Liver (tissue), 8 donors: ENCODE measurements at regions not wholly inside any gene's neighbourhood (a gene's known extent, or its start where the extent isn't known, plus 50 kb on each side); places are given as distances from the start of the nearest gene placed in this dataset.

ENCODE experiments used
- DNase-seq: peaks from one replicate; pipeline ENCODE4 v3.0.0-alpha.2; 2017; ENCODE audit warnings: low spot score
- H3K27ac ChIP-seq, 2 donors: one replicate each; pipeline ENCODE4 v1.7.0; 2013; ENCODE audit warnings: inconsistent platforms in 2 of 2, low read length in 2 of 2, control low read depth in 1 of 2, low read depth in 1 of 2, mild to moderate bottlenecking in 1 of 2
- H3K27me3 ChIP-seq, 4 donors: one replicate each; pipeline versions ENCODE4 v1.6.1 to v1.7.0; 2013; ENCODE audit warnings: low read length in 3 of 4, inconsistent platforms in 1 of 4, mild to moderate bottlenecking in 1 of 4, moderate library complexity in 1 of 4; ENCODE audit not compliant: control insufficient read depth in 4 of 4, insufficient read depth in 4 of 4
- H3K36me3 ChIP-seq, 4 donors: one replicate each; pipeline versions ENCODE4 v1.6.1 to v1.7.0; 2013; ENCODE audit warnings: low read length in 3 of 4, mild to moderate bottlenecking in 3 of 4, low read depth in 1 of 4, moderate library complexity in 1 of 4; ENCODE audit not compliant: control insufficient read depth in 4 of 4, insufficient read depth in 3 of 4
- H3K4me1 ChIP-seq, 4 donors: one replicate each; pipeline versions ENCODE4 v1.6.1 to v1.7.0; 2013; ENCODE audit warnings: low read length in 3 of 4, mild to moderate bottlenecking in 3 of 4, moderate library complexity in 1 of 4; ENCODE audit not compliant: control insufficient read depth in 4 of 4, insufficient read depth in 4 of 4
- H3K4me3 ChIP-seq, 3 donors: one replicate each; pipeline versions ENCODE4 v1.6.1 to v1.7.0; 2013; ENCODE audit warnings: low read length in 3 of 3, control low read depth in 1 of 3, low read depth in 1 of 3, mild to moderate bottlenecking in 1 of 3
- H3K9ac ChIP-seq, 2 donors: one replicate each; pipeline ENCODE4 v1.7.0; 2013; ENCODE audit warnings: low read length in 2 of 2, mild to moderate bottlenecking in 2 of 2, moderate library complexity in 2 of 2, control low read depth in 1 of 2, low read depth in 1 of 2
- H3K9me3 ChIP-seq, 4 donors: one replicate each; pipeline versions ENCODE4 v1.6.1 to v1.7.0; 2013; ENCODE audit warnings: low read length in 3 of 4; ENCODE audit not compliant: control insufficient read depth in 4 of 4
- CTCF ChIP-seq: fragments of 150-350 bp; IDR thresholded peaks from 2 replicates; pipeline ENCODE4 v1.5.1; 2017; ENCODE audit warnings: improper control_type of control experiment, low read depth, low read length; ENCODE audit not compliant: missing input control
- EGR1 ChIP-seq, 2 donors: IDR thresholded peaks; 2 replicates each; pipeline ENCODE4 v1.6.1; 2016 to 2018; ENCODE audit warnings: antibody characterized with exemption in 2 of 2, low read depth in 2 of 2
- FOXA1 ChIP-seq: IDR thresholded peaks from 2 replicates; pipeline ENCODE4 v1.6.1; 2016; ENCODE audit warnings: antibody characterized with exemption
- FOXA2 ChIP-seq: IDR thresholded peaks from 2 replicates; pipeline ENCODE4 v1.6.1; 2016; ENCODE audit warnings: antibody characterized with exemption
- GABPA ChIP-seq, 2 donors: IDR thresholded peaks in 1 of 2; conservative IDR thresholded peaks in 1 of 2; 2 replicates each; pipeline ENCODE4 v1.6.1; 2016; ENCODE audit warnings: antibody characterized with exemption in 2 of 2, mild to moderate bottlenecking in 1 of 2, moderate library complexity in 1 of 2
- HNF4A ChIP-seq, 2 donors: conservative IDR thresholded peaks; 2 replicates each; pipeline ENCODE4 v1.6.1; 2016; ENCODE audit warnings: antibody characterized with exemption in 2 of 2, mild to moderate bottlenecking in 2 of 2
- HNF4G ChIP-seq: IDR thresholded peaks from 2 replicates; pipeline ENCODE4 v1.6.1; 2016; ENCODE audit warnings: antibody characterized with exemption
- JUND ChIP-seq, 2 donors: IDR thresholded peaks; 2 replicates each; pipeline ENCODE4 v1.6.1; 2016; ENCODE audit warnings: antibody characterized with exemption in 2 of 2
- NR2F2 ChIP-seq: IDR thresholded peaks from 2 replicates; pipeline ENCODE4 v1.6.1; 2016; ENCODE audit warnings: antibody characterized with exemption
- RAD21 ChIP-seq, 2 donors: IDR thresholded peaks; 2 replicates each; pipeline ENCODE4 v1.6.1; 2016; ENCODE audit warnings: antibody characterized with exemption in 2 of 2, mild to moderate bottlenecking in 2 of 2
- REST ChIP-seq: IDR thresholded peaks from 2 replicates; pipeline ENCODE4 v1.6.1; 2016; ENCODE audit warnings: antibody characterized with exemption, mild to moderate bottlenecking
- RXRA ChIP-seq, 2 donors: IDR thresholded peaks; 2 replicates each; pipeline ENCODE4 v1.6.1; 2017 to 2018; ENCODE audit warnings: antibody characterized with exemption in 2 of 2, mild to moderate bottlenecking in 1 of 2
- SP1 ChIP-seq: IDR thresholded peaks from 2 replicates; pipeline ENCODE4 v1.6.1; 2018; ENCODE audit warnings: antibody characterized with exemption, mild to moderate bottlenecking
- TAF1 ChIP-seq: conservative IDR thresholded peaks from 2 replicates; pipeline ENCODE4 v1.6.1; 2016; ENCODE audit warnings: antibody characterized with exemption, mild to moderate bottlenecking
- YY1 ChIP-seq: IDR thresholded peaks from 2 replicates; pipeline ENCODE4 v1.6.1; 2016; ENCODE audit warnings: antibody characterized with exemption, mild to moderate bottlenecking
- WGBS: extraction: QIAGEN DNeasy Blood & Tissue Kit; methylation state at CpG from one replicate; pipeline ENCODE4 v1.1.7; 2013; 5-methylcytosine and 5-hydroxymethylcytosine counted together
- TF ChIP-seq, protein P1 (sequence below): IDR thresholded peaks from 2 replicates; pipeline ENCODE4 v1.6.1; 2016; ENCODE audit warnings: antibody characterized with exemption
- TF ChIP-seq, protein P2 (sequence below): IDR thresholded peaks from 2 replicates; pipeline ENCODE4 v1.6.1; 2016; ENCODE audit warnings: antibody characterized with exemption
- TF ChIP-seq, protein P3 (sequence below): IDR thresholded peaks from 2 replicates; pipeline ENCODE4 v1.6.1; 2016; ENCODE audit warnings: antibody characterized with exemption
- donor health status: healthy.
- donor health status: healthy.
- donor health status: healthy.
- donor health status: healthy.
- donor health status: healthy.

DNA sequence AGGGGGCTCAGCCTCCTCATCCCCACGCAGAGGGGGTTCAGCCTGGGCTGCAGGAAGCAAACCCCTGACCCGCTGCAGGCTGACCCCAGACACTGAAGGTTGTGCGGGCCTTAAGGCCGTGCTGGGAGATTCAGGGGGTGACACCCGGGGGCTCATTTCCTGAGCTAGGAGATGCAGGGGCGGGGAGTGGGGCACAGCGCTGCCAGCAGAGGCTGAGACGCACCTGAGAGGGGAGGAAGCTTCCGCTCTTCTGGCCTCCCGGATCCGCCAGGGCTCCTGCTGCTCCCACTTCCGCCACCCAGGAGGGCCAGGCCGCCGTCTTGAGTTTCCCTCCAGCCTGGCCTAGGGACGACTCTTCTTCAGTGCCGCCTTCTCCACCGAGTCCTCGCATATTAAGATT, 173.2 kb upstream of the FOXF1 start:
- no peak overlapping the region for H3K9ac ChIP-seq
- no peaks in the 10 kb centered on the region for H3K36me3 ChIP-seq
- TF ChIP-seq SP1 (no peak), HNF4A (conservative IDR thresholded peaks at IDR 0.05) (no peak), EGR1 (IDR thresholded peaks at IDR 0.05; ENCODE audit: low read depth in 2 of 2) (no peak), JUND (IDR thresholded peaks at IDR 0.05) (no peak), HNF4G (no peak), TAF1 (no peak), CTCF (no peak), NR2F2 (no peak), YY1 (no peak), GABPA (IDR thresholded peaks at IDR 0.05 in 1 of 2, conservative IDR thresholded peaks at IDR 0.05 in 1 of 2) (no peak), RAD21 (IDR thresholded peaks at IDR 0.05) (no peak), REST (no peak), FOXA2 (no peak), FOXA1 (no peak), RXRA (IDR thresholded peaks at IDR 0.05) (no peak)
- TF ChIP-seq, protein P1, sequence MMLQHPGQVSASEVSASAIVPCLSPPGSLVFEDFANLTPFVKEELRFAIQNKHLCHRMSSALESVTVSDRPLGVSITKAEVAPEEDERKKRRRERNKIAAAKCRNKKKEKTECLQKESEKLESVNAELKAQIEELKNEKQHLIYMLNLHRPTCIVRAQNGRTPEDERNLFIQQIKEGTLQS: no peak
- TF ChIP-seq, protein P2, sequence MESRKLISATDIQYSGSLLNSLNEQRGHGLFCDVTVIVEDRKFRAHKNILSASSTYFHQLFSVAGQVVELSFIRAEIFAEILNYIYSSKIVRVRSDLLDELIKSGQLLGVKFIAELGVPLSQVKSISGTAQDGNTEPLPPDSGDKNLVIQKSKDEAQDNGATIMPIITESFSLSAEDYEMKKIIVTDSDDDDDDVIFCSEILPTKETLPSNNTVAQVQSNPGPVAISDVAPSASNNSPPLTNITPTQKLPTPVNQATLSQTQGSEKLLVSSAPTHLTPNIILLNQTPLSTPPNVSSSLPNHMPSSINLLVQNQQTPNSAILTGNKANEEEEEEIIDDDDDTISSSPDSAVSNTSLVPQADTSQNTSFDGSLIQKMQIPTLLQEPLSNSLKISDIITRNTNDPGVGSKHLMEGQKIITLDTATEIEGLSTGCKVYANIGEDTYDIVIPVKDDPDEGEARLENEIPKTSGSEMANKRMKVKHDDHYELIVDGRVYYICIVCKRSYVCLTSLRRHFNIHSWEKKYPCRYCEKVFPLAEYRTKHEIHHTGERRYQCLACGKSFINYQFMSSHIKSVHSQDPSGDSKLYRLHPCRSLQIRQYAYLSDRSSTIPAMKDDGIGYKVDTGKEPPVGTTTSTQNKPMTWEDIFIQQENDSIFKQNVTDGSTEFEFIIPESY: no peak
- TF ChIP-seq, protein P3, sequence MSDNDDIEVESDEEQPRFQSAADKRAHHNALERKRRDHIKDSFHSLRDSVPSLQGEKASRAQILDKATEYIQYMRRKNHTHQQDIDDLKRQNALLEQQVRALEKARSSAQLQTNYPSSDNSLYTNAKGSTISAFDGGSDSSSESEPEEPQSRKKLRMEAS: no peak
- no peaks in the 10 kb centered on the region for H3K9me3 ChIP-seq
- no peaks in the 10 kb centered on the region for H3K4me1 ChIP-seq
- 70% methylated on average over 18 of the region's 18 CpGs for WGBS
- DNase-seq: no peak
- peaks cover 0 to 2% (median under 1%) of the 10 kb centered on the region in 4 donors for H3K27me3 ChIP-seq
- H3K4me3 ChIP-seq: no peak overlapping the region
- no peak overlapping the region for H3K27ac ChIP-seq
